ENCODE measurements at regions not wholly inside any gene's neighbourhood (a gene's known extent, or its start where the extent isn't known, plus 50 kb on each side); places are given as distances from the start of the nearest gene placed in this dataset.

- no peak for DNase-seq (ENCODE audit: low read depth in 2 of 2, low spot score in 1 of 2)
Measured at GRCh38 chr4:18840481-18840880, 818.9 kb upstream of the LCORL start.

GRCh38 chr4:18816228-18816895, 794.8 kb upstream of the LCORL start:
- no peak for DNase-seq (ENCODE audit: low read depth in 2 of 2, low spot score in 1 of 2)

- no peak for DNase-seq (ENCODE audit: low read depth in 2 of 2, low spot score in 1 of 2)
Measured at GRCh38 chr4:18815779-18816173, 794.2 kb upstream of the LCORL start.

- no peak for DNase-seq (ENCODE audit: low read depth in 2 of 2, low spot score in 1 of 2)
Measured at GRCh38 chr4:18815081-18815778, 793.7 kb upstream of the LCORL start.

- DNase-seq (ENCODE audit: low read depth in 2 of 2, low spot score in 1 of 2) = no peak
Measured at GRCh38 chr4:18813771-18814170, 792.2 kb upstream of the LCORL start.

GRCh38 chr4:18813055-18813454, 791.5 kb upstream of the LCORL start:
- no peak for DNase-seq (ENCODE audit: low read depth in 2 of 2, low spot score in 1 of 2)

GRCh38 chr4:18803781-18804180, 782.2 kb upstream of the LCORL start:
- DNase-seq (ENCODE audit: low read depth in 2 of 2, low spot score in 1 of 2) = no peak

GRCh38 chr4:18798123-18798522, 776.6 kb upstream of the LCORL start:
- no peak for DNase-seq (ENCODE audit: low read depth in 2 of 2, low spot score in 1 of 2)

GRCh38 chr4:18795794-18796193, 774.2 kb upstream of the LCORL start:
- no peak for DNase-seq (ENCODE audit: low read depth in 2 of 2, low spot score in 1 of 2)

- DNase-seq (ENCODE audit: low read depth in 2 of 2, low spot score in 1 of 2) = no peak
Measured at GRCh38 chr4:18777190-18777930, 755.8 kb upstream of the LCORL start.

GRCh38 chr4:18767921-18768320, 746.4 kb upstream of the LCORL start:
- no peak for DNase-seq (ENCODE audit: low read depth in 2 of 2, low spot score in 1 of 2)

- no peak for DNase-seq (ENCODE audit: low read depth in 2 of 2, low spot score in 1 of 2)
Measured at GRCh38 chr4:18756671-18757070, 735.1 kb upstream of the LCORL start.

- no peak for DNase-seq (ENCODE audit: low read depth in 2 of 2, low spot score in 1 of 2)
Measured at GRCh38 chr4:18754180-18754579, 732.6 kb upstream of the LCORL start.

- DNase-seq (ENCODE audit: low read depth in 2 of 2, low spot score in 1 of 2) = no peak
Measured at GRCh38 chr4:18751083-18751482, 729.5 kb upstream of the LCORL start.

GRCh38 chr4:18749391-18749790, 727.8 kb upstream of the LCORL start:
- no peak for DNase-seq (ENCODE audit: low read depth in 2 of 2, low spot score in 1 of 2)

- no peak for DNase-seq (ENCODE audit: low read depth in 2 of 2, low spot score in 1 of 2)
Measured at GRCh38 chr4:18736551-18736950, 715.0 kb upstream of the LCORL start.

- DNase-seq (ENCODE audit: low read depth in 2 of 2, low spot score in 1 of 2) = no peak
Measured at GRCh38 chr4:18735740-18736268, 714.2 kb upstream of the LCORL start.

GRCh38 chr4:18734405-18734804, 712.9 kb upstream of the LCORL start:
- no peak for DNase-seq (ENCODE audit: low read depth in 2 of 2, low spot score in 1 of 2)

- no peak for DNase-seq (ENCODE audit: low read depth in 2 of 2, low spot score in 1 of 2)
Measured at GRCh38 chr4:18733961-18734360, 712.4 kb upstream of the LCORL start.

- no peak for DNase-seq (ENCODE audit: low read depth in 2 of 2, low spot score in 1 of 2)
Measured at GRCh38 chr4:18722748-18723191, 701.2 kb upstream of the LCORL start.

- no peak for DNase-seq (ENCODE audit: low read depth in 2 of 2, low spot score in 1 of 2)
Measured at GRCh38 chr4:18698119-18698883, 676.7 kb upstream of the LCORL start.
